ENCODE measurements at regions not wholly inside any gene's neighbourhood (a gene's known extent, or its start where the extent isn't known, plus 50 kb on each side); places are given as distances from the start of the nearest gene placed in this dataset.

- TF ChIP-seq CTCF (IDR thresholded peaks at IDR 0.05 in 4 of 5, conservative IDR thresholded peaks at IDR 0.05 in 1 of 5), result no peak
- no peak for TF ChIP-seq POLR2A (IDR thresholded peaks at IDR 0.05)
These were observed 579.8 kb upstream of the PKN2 start for GRCh38 chr1:88104236-88104635.

All from gastrocnemius medialis (tissue), 4 donors.